Activated T-helper 1 cell treated with anti-CD3 and anti-CD28 coated beads, Interleukin-2, amount 50 U/mL, for 16 hours (primary cell): ENCODE measurements at regions not wholly inside any gene's neighbourhood (a gene's known extent, or its start where the extent isn't known, plus 50 kb on each side); places are given as distances from the start of the nearest gene placed in this dataset.
"Not testable (repeated sequence)": the region's sequence is repeated elsewhere in the genome, so short reads cannot be mapped to it uniquely, and the experiment has no call there.

ENCODE experiments used
- DNase-seq, 2 donors: peaks; one replicate each; pipeline ENCODE4 v3.0.0-alpha.2; 2020; ENCODE audit warnings: low read depth in 1 of 2, low spot score in 1 of 2

DNA sequence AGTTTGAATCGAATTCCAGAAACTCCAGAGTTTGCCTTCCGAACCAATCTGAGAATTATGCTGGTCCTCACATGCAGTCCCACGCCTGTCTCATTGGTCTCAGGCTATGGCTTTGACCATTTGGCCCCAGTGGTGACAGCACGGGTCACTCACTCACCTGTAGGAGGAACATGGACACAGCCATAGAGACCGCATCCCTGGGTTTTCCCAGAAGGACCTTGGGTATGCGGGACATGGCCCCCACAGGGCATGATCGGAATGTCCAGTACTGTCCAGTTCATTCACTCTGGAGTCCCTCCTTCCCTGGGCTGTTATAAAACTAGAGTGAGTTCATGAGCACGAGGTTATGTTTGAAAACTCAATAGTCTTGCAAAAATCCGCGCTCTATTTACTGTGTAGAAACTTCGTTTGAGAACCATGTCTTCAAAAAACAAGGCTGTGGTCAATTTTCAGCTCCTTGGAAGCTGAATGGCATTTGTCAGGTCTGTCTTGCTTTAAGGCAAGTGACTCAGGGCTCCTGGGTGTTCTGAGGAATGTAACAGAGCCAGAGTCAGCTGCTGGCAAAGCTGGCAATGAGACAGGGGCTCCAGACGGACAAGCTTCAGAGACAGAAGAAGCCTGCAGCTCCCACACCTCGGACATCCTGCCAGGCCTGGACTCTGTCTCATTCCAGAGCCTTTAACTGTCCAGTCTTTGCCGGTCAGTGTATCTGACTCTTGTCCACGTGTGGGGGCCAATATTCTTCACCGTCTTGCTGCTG is 86.7 kb upstream of the TMEM18 start:
- no peak for DNase-seq

- no peak for DNase-seq
Measured at GRCh38 chr2:762646-763045, 85.4 kb upstream of the TMEM18 start.

DNA sequence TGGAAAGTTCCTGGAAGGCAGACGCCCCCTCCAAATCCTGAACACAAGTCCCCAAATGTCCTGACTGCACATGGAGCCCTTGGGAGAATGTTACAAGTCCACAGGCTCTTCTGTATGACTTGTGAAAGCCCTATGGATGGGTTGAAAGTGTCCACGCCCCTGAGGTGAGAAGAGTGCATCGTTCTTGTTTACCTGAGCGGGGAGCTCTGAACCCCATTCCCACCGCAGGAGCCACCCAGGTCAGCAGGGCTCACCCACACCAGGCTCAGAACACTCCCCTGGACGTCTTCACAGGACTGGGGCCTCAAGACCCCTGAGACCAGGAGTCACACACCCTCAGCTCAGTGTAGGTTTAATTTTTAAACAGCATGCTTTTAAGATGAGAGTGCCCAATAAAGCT is 84.2 kb upstream of the TMEM18 start:
- no peak for DNase-seq

- no peak for DNase-seq
Measured at GRCh38 chr2:760001-760400, 82.8 kb upstream of the TMEM18 start.

DNA sequence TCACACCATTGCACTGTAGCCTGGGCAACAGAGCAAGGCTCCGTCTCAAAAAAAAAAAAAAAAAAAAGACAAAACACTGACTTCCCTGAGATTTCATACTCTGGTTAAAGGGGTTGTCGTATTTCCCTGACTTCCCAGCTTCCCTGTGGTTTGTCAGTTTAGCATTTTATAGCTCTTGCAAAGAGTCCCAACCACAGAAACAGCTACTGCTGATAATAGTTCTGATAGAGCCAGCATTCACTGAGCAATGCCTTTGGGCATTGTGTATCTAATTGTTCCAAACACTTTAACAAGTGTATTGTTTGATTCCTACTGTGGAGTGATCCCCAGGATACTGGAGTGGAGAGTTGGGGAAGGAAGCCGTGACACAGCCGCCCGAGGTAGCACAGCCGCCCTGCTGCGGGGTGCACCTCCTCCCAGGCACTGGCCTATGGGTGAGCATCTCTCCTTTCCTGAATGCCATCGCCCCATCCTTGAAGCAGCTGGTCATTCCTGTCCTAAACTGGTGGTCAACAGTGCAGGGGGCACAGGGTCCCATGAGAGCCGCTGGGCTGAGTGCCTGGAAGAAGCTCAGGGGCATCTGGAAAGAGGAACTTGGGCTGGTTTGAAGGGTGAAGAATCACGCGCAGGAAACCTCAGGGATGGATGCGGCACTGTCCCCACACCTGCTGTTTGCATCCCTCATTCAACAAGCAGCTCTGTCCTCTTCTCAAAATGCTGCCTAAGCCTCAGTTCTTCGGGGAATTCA is 81.0 kb upstream of the TMEM18 start:
- DNase-seq, result no peak

- DNase-seq, result no peak
Measured at GRCh38 chr2:753123-753522, 75.9 kb upstream of the TMEM18 start.

DNA sequence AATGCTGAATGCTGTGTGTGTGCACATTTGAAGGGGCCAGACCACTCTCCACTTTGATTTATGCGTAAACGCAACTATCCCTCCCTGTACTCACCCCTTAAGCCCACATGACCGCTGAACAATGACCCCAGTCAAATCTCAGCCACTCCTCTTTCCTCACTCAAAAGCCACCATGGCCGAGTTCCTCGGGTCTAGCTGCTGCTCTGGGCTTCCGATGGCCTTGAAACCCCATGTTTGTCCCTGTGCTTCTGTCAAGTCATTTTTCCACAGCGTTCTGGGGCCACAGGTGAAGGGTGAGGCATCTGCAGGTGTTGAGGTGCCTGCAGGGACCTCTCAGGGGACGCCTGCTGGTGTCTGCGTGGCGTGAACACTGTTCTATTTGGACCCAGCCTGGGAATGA is 74.3 kb upstream of the TMEM18 start:
- no peak for DNase-seq

DNA sequence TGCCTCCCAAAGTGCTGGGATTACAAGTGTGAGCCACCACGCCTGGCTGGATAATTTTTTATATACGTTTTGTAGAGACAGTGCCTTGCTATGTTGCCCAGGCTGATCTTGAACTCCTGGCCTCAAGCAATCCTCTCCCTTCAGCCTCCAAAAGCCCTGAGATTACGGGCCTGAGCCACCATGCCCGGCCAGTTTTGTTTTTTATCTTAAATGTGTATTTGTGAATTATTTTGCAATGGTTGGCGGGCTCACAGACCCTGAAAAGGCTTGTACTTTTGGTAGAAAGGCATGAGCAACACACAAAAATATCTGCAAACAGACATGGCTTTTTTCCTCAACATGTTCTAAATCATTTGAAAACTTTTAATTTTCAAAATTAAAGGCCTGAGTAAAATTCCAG is 73.4 kb upstream of the TMEM18 start:
- DNase-seq, result no peak

DNA sequence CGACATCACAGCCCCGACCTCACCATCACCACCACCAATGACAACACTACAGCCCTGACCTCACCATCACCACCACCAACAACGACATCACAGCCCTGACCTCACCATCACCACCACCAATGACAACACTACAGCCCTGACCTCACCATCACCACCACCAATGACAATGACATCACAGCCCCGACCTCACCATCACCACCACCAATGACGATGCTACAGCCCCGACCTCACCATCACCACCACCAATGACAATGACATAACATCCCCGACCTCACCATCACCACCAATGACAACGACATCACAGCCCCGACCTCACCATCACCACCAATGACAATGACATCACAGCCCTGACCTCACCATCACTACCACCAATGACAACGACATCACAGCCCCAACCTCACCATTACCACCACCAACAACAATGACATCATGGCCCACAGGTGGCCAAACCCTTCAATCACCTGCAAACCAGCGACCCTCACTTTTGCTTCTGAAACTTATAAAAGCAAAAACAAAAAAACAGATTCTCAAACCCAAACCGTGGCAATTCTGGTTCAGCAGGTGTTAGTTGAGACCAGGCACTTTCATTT is 70.7 kb upstream of the TMEM18 start:
- DNase-seq, result no peak

DNA sequence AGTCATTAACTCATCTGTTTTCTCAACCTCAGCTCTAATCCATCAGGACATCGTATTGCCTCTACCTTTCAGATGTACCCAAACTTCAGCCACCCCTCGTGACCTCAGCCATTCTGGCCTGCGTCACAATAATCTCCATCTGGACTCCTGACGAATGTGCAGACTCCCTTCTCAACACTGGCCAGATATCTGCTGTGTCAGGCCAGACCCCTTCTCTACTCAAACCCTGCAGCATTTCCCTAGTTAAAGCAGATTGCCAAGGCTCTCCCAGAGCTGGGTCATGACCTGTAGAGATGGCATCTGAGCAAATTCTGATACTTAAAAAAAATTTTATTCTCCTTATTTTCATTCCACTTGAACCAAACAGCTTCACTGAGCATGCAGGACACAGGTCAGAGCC is 69.5 kb upstream of the TMEM18 start:
- DNase-seq, result no peak

DNA sequence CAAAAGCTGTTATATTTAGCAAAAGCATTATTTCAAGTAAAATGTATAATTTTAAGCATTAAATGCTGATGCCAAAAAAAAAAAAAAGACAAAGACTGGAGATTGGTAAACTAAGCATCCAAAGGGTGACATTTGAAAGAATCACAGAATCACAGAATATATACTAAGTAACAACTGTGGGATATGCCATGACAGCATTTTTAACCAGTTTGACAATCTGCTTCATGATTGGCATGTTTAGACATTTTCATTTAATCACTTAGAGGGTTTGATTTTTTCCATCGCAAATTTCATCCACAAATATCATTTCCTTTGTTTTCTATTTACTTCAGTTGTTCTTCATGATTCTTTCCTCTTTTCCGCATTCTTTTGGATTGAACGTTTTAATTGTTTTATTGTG is 66.9 kb upstream of the TMEM18 start:
- DNase-seq, result no peak

GRCh38 chr2:742221-742620 is 65.0 kb upstream of the TMEM18 start:
- DNase-seq, result no peak

GRCh38 chr2:741195-741496 is 63.9 kb upstream of the TMEM18 start:
- no peak for DNase-seq

- DNase-seq, result peak in 1 of 2 donors; percentile 9
Measured at GRCh38 chr2:740322-741194, 63.4 kb upstream of the TMEM18 start.

GRCh38 chr2:739864-740321 is 62.7 kb upstream of the TMEM18 start:
- DNase-seq, result not testable (repeated sequence)

- DNase-seq, result no peak
Measured at GRCh38 chr2:736939-737338, 59.7 kb upstream of the TMEM18 start.

- no peak for DNase-seq
Measured at GRCh38 chr2:735670-736218, 58.5 kb upstream of the TMEM18 start.

DNA sequence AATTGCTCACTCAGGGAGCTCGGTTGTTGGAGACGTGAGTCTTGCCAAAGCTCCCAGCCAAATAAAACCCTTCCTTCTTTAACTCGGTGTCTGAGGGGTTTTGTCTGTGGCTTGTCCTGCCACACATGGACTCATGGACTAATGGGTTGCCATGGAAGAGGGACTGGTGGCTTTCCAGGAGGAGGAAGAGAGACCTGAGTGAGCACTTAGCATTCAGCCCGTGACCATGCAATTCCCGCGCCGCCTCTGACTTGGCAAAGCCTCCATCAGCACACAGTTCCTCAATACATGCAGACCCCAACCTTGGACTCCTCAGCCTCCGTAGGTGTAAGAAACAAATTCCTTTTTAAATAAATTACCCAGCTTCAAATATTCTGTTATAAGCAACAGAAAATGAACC is 57.3 kb upstream of the TMEM18 start:
- DNase-seq, result no peak

GRCh38 chr2:733495-733894 is 56.3 kb upstream of the TMEM18 start:
- DNase-seq, result no peak

DNA sequence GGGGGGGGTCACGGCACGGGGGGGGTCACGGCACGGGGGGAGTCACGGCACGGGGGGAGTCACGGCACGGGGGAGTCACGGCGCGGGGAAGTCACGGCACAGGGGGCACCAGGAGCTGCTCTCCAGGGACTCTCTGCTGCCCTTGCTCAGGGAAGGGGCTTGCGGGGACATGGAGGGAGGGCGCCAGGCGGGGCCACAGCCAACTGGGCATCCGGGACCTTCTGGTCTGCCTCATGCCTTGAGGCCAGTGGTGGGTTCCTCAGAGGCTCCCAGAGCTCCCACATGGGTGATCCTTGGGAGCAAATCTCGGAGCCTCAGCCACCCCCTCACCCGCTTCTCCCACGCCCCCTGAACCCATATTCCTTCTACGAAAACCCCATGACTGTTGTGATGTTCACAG is 55.8 kb upstream of the TMEM18 start:
- no peak for DNase-seq

DNA sequence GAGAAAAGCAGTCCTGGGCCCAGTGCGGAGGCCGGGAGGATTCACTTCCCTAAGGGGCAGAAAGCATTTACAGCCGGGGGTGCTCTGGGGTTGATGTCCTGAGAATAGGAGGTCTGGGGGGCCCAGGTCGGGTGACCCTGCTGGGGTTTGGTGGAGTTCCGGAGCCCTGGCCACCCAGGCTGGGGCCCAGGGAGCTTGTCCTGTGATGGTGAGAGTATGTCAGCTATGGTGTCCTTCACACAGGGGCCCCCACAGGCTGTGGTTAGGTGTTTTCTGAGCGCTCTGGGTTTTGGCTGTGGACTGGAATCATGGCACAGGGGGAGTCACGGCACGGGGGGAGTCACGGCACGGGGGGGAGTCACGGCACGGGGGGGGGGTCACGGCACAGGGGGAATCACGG is 54.5 kb upstream of the TMEM18 start:
- DNase-seq, result no peak
